ENCODE measurements at regions not wholly inside any gene's neighbourhood (a gene's known extent, or its start where the extent isn't known, plus 50 kb on each side); places are given as distances from the start of the nearest gene placed in this dataset.

- no peaks in the 10 kb centered on the region for H3K36me3 ChIP-seq
- no peaks in the 10 kb centered on the region for H3K27me3 ChIP-seq
- no peak overlapping the region for H3K27ac ChIP-seq
- H3K9me3 ChIP-seq (ENCODE audit: low read depth), result no peaks in the 10 kb centered on the region
- no peaks in the 10 kb centered on the region for H3K4me1 ChIP-seq (ENCODE audit: low read depth)
- no peak overlapping the region for H3K4me3 ChIP-seq
- TF ChIP-seq CTCF (IDR thresholded peaks at IDR 0.05; ENCODE audit: low read depth, low read length), result no peak
- peak in 1 of 2 donors; percentile 2 for DNase-seq (ENCODE audit: low read depth in 1 of 2, low spot score in 1 of 2)
Measured at GRCh38 chr16:63980763-63981162, 1141.1 kb downstream of the CDH11 start.

GRCh38 chr16:63978240-63978639 is 1143.6 kb downstream of the CDH11 start:
- no peak for DNase-seq (ENCODE audit: low read depth in 1 of 2, low spot score in 1 of 2)
- Histone ChIP-seq H3K9me3 (ENCODE audit: low read depth) (no peaks in the 10 kb centered on the region), H3K27ac (no peak overlapping the region), H3K4me1 (ENCODE audit: low read depth) (no peaks in the 10 kb centered on the region), H3K27me3 (no peaks in the 10 kb centered on the region), H3K4me3 (no peak overlapping the region), H3K36me3 (no peaks in the 10 kb centered on the region)
- no peak for TF ChIP-seq CTCF (IDR thresholded peaks at IDR 0.05; ENCODE audit: low read depth, low read length)

- Histone ChIP-seq H3K4me1 (ENCODE audit: low read depth) (no peaks in the 10 kb centered on the region), H3K27me3 (no peaks in the 10 kb centered on the region), H3K9me3 (ENCODE audit: low read depth) (no peaks in the 10 kb centered on the region), H3K4me3 (no peak overlapping the region), H3K27ac (no peak overlapping the region), H3K36me3 (no peaks in the 10 kb centered on the region)
- no peak for DNase-seq (ENCODE audit: low read depth in 1 of 2, low spot score in 1 of 2)
- TF ChIP-seq CTCF (IDR thresholded peaks at IDR 0.05; ENCODE audit: low read depth, low read length), result no peak
Measured at GRCh38 chr16:63976345-63976744, 1145.5 kb downstream of the CDH11 start.

DNA sequence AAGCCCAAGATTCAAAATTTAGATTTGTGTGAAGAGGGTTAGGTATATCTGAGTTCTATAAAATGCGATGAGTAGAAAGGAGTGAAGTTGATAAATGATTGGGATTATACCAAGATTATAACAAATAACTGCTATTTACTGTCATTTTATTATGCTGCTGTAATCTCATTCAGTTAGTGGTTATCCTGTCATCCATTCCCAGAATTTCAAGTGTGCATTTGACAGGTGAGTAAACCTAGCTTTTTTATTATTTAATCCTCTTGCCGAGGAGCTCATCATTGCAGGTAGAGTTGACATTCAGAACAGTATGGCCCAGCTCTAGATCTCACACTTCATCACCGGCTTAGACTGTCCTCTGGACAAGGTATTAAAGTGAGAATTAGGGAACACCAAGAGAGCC is 1146.2 kb downstream of the CDH11 start:
- Histone ChIP-seq H3K27ac (no peak overlapping the region), H3K9me3 (ENCODE audit: low read depth) (no peaks in the 10 kb centered on the region), H3K4me1 (ENCODE audit: low read depth) (no peaks in the 10 kb centered on the region), H3K36me3 (no peaks in the 10 kb centered on the region), H3K4me3 (no peak overlapping the region), H3K27me3 (no peaks in the 10 kb centered on the region)
- TF ChIP-seq CTCF (IDR thresholded peaks at IDR 0.05; ENCODE audit: low read depth, low read length), result no peak
- no peak for DNase-seq (ENCODE audit: low read depth in 1 of 2, low spot score in 1 of 2)

DNA sequence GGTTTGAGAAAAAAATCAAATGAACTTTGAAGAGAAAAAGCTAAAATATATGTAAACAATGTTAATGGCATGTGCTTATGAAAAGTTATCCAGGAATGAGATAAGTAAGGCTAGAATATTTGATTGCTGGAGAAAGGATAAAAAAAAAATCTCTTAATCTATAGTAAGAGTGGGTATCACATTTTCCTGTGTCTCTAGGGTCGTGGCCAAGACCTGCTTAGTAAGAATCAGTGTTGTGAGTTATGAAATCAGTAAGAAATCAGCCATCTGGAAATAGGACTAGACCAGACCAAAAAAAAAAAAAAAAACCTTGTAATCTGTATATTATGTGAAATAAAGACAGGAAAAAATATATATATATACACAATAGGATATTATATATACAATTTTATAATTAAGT is 1153.9 kb downstream of the CDH11 start:
- no peaks in the 10 kb centered on the region for H3K36me3 ChIP-seq
- no peaks in the 10 kb centered on the region for H3K4me1 ChIP-seq (ENCODE audit: low read depth)
- TF ChIP-seq CTCF (IDR thresholded peaks at IDR 0.05; ENCODE audit: low read depth, low read length), result no peak
- no peaks in the 10 kb centered on the region for H3K27me3 ChIP-seq
- H3K4me3 ChIP-seq, result no peak overlapping the region
- H3K27ac ChIP-seq, result no peak overlapping the region
- no peaks in the 10 kb centered on the region for H3K9me3 ChIP-seq (ENCODE audit: low read depth)
- no peak for DNase-seq (ENCODE audit: low read depth in 1 of 2, low spot score in 1 of 2)

DNA sequence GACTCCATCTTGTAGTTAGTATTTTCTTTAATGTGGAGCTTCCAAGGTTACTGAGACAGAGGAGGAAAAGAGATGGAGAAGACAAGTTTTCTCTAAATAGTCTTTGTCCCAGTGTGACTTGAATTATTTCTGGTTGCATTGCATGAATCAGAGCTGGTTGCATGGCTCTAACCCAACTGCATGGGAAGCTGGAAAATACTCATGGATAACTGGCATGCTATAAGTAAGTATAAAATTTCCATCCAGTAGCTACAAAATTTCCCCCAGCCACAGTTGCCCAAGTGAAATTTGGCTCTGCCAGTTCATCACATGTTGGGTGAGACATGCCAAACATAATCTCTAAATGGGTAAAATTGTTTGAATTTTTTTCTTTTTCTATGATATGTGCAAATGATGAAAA is 1161.5 kb downstream of the CDH11 start:
- no peaks in the 10 kb centered on the region for H3K36me3 ChIP-seq
- DNase-seq (ENCODE audit: low read depth in 1 of 2, low spot score in 1 of 2), result no peak
- no peak overlapping the region for H3K4me3 ChIP-seq
- no peaks in the 10 kb centered on the region for H3K9me3 ChIP-seq (ENCODE audit: low read depth)
- H3K27me3 ChIP-seq, result no peaks in the 10 kb centered on the region
- TF ChIP-seq CTCF (IDR thresholded peaks at IDR 0.05; ENCODE audit: low read depth, low read length), result no peak
- H3K4me1 ChIP-seq (ENCODE audit: low read depth), result no peaks in the 10 kb centered on the region
- H3K27ac ChIP-seq, result no peak overlapping the region

Data from cardiac muscle cell (in vitro differentiated cells and primary cell).